ENCODE measurements at regions not wholly inside any gene's neighbourhood (a gene's known extent, or its start where the extent isn't known, plus 50 kb on each side); places are given as distances from the start of the nearest gene placed in this dataset.
"Not testable (repeated sequence)": the region's sequence is repeated elsewhere in the genome, so short reads cannot be mapped to it uniquely, and the experiment has no call there.

DNA sequence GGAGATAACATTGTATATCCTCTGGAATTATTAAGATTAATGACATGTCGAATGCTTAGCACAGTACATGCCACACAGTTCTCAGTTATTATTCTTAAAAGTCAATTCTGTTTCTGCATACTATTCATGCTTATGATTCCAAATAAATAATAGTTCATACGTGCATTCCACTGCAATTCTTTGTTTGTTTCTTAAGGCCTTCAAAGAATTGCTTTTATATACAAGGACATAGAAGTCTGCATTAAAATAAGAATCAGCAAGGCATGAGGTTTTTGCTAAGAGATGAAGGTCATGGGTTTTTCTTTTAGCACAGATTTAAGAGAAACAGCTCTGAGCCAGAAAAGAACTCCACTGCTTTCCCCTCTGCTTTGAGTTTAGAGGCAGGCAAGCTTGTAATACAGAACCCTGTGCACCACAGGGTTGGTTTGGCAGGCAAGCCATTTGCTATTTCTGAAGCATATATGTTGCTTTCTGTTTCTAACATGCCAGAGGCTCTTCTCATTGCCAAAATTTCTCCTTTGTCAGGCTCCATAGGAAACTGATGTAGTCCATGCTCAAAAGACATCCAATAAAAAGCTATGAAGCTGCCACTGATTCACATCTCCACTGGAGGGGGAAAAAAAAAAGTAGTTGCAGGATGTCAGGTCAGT, 420.6 kb upstream of the TYRP1 start:
- no peak for DNase-seq (ENCODE audit: low spot score)

- DNase-seq (ENCODE audit: low spot score): no peak
These were observed 418.6 kb upstream of the TYRP1 start for GRCh38 chr9:12274577-12274976.

GRCh38 chr9:12276505-12276904, 416.7 kb upstream of the TYRP1 start:
- no peak for DNase-seq (ENCODE audit: low spot score)

DNA sequence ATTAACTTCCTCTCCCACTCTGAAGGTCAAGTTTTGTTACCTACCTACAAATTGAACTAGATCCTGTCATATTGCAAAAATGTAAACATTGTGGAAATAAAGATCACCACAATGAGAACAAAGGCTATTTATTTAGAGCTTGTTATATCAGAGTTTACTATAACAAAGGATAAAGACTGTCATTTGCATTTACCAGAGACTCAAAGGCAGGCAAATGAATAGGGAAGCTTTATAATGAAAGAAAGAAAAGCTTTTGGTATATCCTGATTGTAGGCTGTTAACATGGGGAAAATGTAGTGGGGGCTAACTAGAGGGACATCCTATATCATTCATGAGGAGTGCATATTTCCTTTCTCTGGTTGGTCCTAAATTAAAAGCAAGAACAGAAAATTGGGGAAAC, 403.5 kb upstream of the TYRP1 start:
- DNase-seq (ENCODE audit: low spot score): no peak

GRCh38 chr9:12290166-12290869, 402.9 kb upstream of the TYRP1 start:
- DNase-seq (ENCODE audit: low spot score): no peak

GRCh38 chr9:12305211-12305610, 388.0 kb upstream of the TYRP1 start:
- DNase-seq (ENCODE audit: low spot score): no peak

DNA sequence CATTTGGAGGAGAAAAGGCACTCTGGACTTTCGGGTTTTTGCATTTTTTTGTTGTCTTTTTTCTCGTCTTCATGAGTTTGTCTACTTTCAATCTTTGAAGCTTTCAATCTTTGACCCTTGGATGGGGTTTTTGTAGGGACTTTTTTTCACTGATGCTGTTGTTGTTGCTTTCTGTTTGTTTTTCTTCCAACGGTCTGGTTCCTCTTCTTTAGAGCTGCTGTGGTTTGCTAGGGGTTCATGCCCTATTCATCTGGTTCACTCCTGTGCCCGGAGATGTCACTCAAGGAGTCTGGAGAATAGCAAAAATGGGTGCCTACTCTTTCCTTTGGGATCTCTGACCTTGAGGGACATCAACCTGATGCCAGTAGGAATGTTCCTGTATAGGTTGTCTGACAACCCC, 378.6 kb upstream of the TYRP1 start:
- DNase-seq (ENCODE audit: low spot score): no peak

DNA sequence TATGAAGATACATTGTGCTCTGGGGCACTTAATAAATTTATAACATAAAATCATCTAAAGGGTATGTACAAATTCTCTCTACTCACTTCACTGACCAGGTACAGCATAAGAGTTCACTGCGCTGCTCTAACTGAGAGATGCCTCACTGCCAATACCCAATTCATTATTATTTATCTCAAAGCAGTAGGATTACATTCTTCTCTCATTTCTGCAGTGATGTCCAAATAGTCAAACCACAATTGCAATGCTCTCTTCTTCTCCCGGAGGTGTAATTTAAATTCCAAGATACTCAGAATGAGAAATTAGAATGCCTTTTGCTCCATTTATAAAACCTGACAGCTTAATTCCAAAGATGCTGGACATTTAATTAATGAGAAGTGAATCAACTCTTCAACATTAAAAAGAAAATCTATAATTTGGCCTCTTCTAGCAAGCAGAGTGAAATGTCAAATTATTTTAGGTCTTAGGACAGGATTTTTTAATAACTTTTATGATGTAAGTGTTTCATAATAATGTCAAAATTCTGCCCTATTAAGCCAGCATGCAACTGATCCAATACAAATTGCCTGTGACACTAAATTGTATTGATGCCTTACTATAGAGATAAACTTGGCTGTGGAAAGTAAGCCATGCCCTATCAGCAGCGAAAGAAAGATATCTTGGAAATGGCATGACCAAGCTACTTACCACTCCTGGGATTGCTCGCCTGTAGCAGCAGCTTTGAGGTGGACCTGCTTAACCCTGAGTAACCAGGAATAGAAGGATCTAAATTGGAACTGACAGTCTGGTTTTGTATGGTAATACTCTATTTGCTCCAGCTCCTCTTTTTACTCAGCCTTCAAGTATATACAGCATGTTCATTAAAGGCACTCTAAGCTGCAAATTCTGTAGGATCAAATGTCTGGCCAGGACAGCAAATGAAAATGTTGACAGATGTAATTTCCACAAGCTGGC, 374.2 kb upstream of the TYRP1 start:
- no peak for DNase-seq (ENCODE audit: low spot score)

DNA sequence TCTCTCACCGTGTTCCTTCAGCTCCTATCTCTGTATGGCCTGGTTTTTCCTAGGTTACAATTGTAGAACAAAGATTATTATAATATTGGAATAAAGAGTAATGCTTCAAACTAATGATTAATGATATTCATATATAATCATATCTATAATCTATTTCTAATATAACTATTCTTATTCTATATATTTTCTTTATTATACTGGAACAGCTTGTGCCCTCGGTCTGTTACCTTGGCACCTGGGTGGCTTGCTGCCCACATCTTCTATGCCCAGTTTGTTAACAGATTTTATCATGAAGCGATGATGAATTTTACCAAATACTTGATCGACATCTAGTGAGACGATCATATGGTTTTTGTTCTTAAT, 363.6 kb upstream of the TYRP1 start:
- no peak for DNase-seq (ENCODE audit: low spot score)

GRCh38 chr9:12333966-12334365, 359.2 kb upstream of the TYRP1 start:
- not testable (repeated sequence) for DNase-seq (ENCODE audit: low spot score)

- DNase-seq (ENCODE audit: low spot score): no peak
These were observed 342.4 kb upstream of the TYRP1 start for GRCh38 chr9:12350775-12351174.

DNA sequence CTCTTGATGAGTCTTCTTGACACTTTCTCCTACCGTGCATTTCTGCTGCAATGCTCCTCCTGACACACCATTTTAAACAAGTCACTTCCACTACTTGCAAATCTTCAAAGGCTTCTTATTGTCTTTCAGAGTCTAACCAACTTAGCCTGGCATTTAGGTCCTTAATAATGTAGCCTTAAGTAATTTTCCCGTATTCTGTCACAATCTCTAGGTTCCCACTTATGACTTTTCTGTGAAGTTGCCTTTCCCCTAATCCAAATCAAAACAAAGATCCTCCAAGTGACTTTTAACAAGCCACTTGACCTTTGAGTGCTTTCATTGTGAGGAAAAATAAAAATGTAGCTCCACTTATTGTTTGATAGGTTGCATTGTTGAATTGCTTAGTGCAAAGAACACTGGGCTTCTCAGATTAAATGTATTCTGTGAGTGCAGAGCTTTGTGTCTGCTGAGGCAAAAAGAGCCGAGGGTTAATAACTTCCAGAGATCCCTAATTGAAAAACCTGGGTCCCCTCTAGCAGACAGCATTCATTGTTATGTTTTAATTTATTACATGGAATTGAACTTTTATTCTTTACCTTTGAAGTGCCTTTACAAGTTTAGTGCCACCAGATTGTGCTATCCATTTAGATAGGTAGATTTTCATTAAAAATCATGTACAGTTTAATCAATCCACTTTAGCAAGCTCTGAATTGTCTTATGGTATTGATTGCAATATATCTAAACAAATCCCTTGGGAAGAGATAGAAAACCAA, 341.7 kb upstream of the TYRP1 start:
- DNase-seq (ENCODE audit: low spot score): no peak

DNA sequence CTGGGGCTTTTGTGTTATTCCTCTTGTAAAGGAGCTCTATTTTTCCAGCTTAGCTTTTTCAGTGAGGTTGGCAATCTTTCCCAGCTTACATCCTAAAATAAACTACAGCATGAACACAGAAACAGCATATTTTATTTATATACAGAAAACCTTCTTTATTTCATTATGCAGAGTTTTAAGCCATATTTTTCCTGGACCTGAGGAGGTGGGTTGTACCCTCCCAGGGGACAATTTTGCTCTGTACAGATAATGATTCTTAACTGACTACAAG, 341.2 kb upstream of the TYRP1 start:
- DNase-seq (ENCODE audit: low spot score): no peak

GRCh38 chr9:12363439-12363838, 329.7 kb upstream of the TYRP1 start:
- no peak for DNase-seq (ENCODE audit: low spot score)

DNA sequence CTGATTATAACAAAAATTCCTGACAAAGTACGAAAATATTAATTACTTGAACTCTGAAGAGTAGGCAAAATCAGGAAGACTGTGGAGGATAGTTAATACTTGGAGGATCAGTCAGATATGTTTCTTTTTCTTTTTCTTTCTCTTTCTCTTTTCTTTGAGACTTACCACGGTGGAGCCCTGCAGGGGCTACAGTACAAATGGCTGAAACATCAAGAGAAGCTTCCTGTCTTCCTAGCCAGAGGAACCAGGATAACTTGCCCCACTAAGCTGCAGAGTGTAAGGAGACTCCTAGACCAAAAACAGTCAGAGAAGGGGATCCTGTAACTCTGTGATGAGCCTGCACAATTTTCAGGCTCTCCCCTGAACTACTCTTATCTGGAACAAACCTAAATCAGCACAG, 324.6 kb upstream of the TYRP1 start:
- no peak for DNase-seq (ENCODE audit: low spot score)

DNA sequence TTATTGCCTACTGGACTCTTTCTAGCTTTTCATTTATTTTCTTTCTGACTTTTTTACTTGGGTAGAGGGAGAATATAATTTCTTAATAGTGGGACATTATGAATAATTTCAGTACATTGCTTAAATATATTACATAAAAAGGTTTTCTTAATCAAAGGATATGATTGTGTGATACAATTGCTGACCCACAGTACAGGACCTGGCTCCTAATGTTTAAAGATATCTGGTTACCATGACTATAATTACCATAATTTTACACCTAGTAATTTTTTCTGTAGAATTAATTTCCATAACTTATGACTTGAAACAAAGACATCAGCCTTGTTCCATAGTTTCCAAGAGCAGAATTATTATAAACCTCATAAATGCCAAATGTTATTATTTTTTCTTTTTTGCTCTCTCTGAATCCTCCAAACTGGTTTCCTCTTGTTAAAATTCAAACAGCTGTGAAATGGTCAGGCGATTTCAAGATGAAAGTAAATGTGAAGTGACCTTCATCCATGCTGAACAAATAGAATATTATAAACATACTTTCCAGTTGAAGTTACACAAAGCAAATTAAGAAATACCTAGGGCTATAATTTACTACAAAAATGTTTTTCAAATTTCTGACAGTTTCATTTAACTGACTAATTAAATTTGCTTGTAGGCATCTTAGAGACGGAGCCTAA, 301.2 kb upstream of the TYRP1 start:
- DNase-seq (ENCODE audit: low spot score): no peak

GRCh38 chr9:12394105-12394504, 299.1 kb upstream of the TYRP1 start:
- DNase-seq (ENCODE audit: low spot score): no peak

DNA sequence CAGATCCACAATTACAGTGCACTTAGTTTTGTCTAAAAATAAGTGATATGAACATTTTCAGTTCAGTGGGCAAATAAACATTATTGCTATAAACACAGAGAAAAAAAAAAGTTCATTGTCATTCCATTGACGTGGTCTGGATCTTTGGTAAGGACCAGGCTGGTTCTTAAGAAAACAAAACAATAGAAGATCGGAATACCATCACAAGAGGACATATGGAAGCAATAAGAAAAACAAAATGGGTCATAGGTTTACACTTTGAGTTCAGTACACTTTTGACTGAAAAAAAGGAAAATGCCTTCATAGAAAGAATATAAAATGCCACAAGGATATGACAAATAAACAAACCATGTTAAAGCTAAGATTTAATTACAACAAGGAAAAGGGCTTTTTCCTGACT, 289.5 kb upstream of the TYRP1 start:
- no peak for DNase-seq (ENCODE audit: low spot score)

DNA sequence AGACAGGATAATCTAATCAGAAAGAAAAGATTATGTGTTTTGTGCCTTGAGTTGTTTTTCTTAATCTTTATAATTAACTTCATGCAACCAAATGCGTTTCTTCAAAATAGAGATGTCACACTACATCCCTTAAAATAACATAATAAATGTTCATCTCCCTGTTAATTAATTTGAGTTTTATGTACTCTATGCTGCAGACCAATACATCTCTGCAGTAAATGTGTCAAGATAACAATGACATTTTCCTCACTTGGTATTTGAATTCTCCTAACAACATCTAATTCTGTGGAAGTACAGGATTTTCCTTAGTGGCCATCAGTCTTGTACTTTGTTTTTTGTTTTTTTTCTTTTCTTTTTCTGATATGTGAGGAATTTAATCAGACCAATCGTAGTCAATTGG, 279.2 kb upstream of the TYRP1 start:
- no peak for DNase-seq (ENCODE audit: low spot score)

DNA sequence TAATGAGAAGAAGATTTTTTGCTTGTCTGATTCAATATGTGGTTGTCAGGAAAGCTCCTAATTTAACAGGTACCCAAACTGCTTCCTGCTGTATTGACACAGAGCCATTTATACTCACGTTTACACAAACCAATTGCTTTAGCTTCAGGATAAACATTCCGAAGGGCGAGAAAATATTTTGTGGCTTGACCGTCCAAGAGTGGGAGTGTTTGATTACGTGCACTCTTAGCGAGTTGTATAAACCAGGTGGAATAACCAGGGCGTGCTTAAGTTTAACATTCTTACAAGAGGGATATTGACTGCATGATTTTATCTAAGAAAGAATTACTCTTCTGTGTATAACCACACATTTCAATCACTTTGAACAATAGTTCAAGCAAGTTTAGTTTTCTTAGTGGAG, 278.7 kb upstream of the TYRP1 start:
- DNase-seq (ENCODE audit: low spot score): no peak

DNA sequence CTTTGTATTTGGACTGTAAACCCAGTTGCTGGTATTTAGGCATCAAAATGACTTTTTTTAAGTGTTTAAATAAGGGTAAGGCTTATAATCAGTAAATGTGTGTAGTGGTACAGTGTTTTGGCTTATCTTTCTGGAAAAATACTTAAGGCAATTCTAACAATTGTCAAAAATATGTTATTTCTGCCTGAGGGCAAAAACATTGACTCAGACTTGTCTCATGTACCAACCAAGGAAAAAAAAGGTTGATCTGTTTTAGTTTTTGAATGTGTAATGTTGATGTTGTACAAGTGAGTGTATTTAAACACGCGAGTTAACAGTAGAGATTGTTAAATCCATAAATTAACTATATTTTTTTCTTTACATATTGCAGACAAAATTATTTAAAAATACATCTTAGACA, 277.8 kb upstream of the TYRP1 start:
- DNase-seq (ENCODE audit: low spot score): no peak

GRCh38 chr9:12416716-12417115, 276.5 kb upstream of the TYRP1 start:
- DNase-seq (ENCODE audit: low spot score): no peak

Measured in globus pallidus (tissue), 1 donor.